ENCODE measurements at regions not wholly inside any gene's neighbourhood (a gene's known extent, or its start where the extent isn't known, plus 50 kb on each side); places are given as distances from the start of the nearest gene placed in this dataset.
A peak's percentile ranks its signal among the peaks of the same experiment; 100 is the strongest.
"Not testable (repeated sequence)": the region's sequence is repeated elsewhere in the genome, so short reads cannot be mapped to it uniquely, and the experiment has no call there.

DNA sequence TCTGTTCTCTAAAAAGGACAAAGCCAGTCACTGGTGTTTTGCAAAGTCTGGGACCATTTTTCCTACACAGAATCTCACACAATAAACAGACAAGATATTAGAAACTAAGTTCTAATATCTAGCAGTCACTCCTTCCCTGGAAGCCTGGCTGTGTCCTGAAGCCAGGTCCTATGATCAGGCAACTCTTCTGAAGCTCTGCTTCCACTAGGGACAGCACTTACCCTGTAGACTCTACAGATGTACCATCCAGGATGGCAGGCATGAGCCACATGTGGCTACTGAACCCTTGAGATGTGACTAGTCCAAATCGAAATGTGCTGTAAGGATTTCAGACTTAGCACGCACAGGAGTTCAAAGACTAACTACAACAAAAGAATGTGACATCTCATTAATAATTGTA is 130.1 kb upstream of the NBPF26 start:
- H2AFZ ChIP-seq (ENCODE audit: low read depth, low read length); in situ Hi-C loops (cut with MboI); H3K9ac ChIP-seq (ENCODE audit: insufficient read depth in 1 of 2, low read depth in 2 of 2, low read length in 2 of 2); CTCF ChIA-PET (ENCODE audit: low intra/inter-chr PET ratio); H3K79me2 ChIP-seq (ENCODE audit: control insufficient read depth, insufficient read depth, low read length); POLR2A ChIA-PET; H3K4me2 ChIP-seq (ENCODE audit: insufficient read depth, low read length); H3K27me3 ChIP-seq (ENCODE audit: control insufficient read depth in 2 of 2, insufficient read depth in 2 of 2, low read length in 2 of 2); DNase-seq (ENCODE audit: extremely low read depth in 1 of 4, low spot score in 3 of 4); H3K4me1 ChIP-seq (replicated peaks in 1 of 2; ENCODE audit: control insufficient read depth in 2 of 2, insufficient read depth in 2 of 2, low read length in 2 of 2); H3K9me1 ChIP-seq (ENCODE audit: control insufficient read depth, insufficient read depth, low read length); H3K9me3 ChIP-seq (replicated peaks; ENCODE audit: control insufficient read depth, insufficient read depth, low read depth, low read length); H3K36me3 ChIP-seq (ENCODE audit: control insufficient read depth, insufficient read depth, low read length); FAIRE-seq; H3K27ac ChIP-seq (ENCODE audit: extremely low read depth, low read depth, low read length); BruUV-seq (replicated peaks); H3K4me3 ChIP-seq; intact Hi-C loops (cut with micrococcal nuclease); H4K20me1 ChIP-seq (replicated peaks; ENCODE audit: control insufficient read depth, insufficient read depth, low read length): not testable (repeated sequence)
- ATAC-seq = peak; percentile 59
- no CpG with 5 or more reads among the region's 2 CpGs for WGBS (ENCODE audit: insufficient coverage, low coverage, missing lambda C conversion rate)

DNA sequence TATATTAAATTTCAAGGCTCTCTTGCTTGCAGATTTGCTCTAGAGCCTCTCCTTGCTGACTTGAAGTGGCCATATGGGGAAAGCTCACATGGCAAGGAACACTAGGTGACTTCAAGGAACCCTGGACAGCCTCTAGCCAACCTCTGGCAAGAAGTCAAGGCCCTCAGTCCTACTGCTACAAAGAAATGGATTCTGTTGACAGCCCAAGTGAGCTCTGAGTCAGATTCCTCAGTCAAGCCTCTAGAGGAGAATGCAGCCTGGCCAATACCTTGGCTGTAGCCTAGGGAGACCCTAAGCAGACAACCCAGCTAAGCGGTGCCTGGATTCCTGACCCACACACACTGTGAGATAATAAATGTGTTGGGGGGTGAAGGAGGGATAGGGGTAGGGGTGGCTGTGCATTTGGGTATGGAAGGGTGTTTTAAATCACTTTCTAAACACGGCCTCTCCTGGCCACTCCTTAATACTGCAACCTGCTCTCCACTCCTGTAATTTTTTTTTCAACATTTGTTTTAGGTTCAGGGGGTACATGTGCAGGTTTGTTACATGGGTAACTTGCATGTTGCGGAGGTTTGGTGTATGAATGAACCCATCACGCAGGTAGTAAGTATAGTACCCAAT is 125.3 kb upstream of the NBPF26 start:
- intact Hi-C loops (cut with micrococcal nuclease); in situ Hi-C loops (cut with MboI); H3K27me3 ChIP-seq (ENCODE audit: control insufficient read depth in 2 of 2, insufficient read depth in 2 of 2, low read length in 2 of 2); BruUV-seq (replicated peaks); H3K4me2 ChIP-seq (ENCODE audit: insufficient read depth, low read length); H3K9me1 ChIP-seq (ENCODE audit: control insufficient read depth, insufficient read depth, low read length); H3K36me3 ChIP-seq (ENCODE audit: control insufficient read depth, insufficient read depth, low read length); H3K4me3 ChIP-seq; H4K20me1 ChIP-seq (replicated peaks; ENCODE audit: control insufficient read depth, insufficient read depth, low read length); POLR2A ChIA-PET; H2AFZ ChIP-seq (ENCODE audit: low read depth, low read length); FAIRE-seq; H3K9ac ChIP-seq (ENCODE audit: insufficient read depth in 1 of 2, low read depth in 2 of 2, low read length in 2 of 2); H3K9me3 ChIP-seq (replicated peaks; ENCODE audit: control insufficient read depth, insufficient read depth, low read depth, low read length); H3K27ac ChIP-seq (ENCODE audit: extremely low read depth, low read depth, low read length); DNase-seq (ENCODE audit: extremely low read depth in 1 of 4, low spot score in 3 of 4); H3K4me1 ChIP-seq (replicated peaks in 1 of 2; ENCODE audit: control insufficient read depth in 2 of 2, insufficient read depth in 2 of 2, low read length in 2 of 2); H3K79me2 ChIP-seq (ENCODE audit: control insufficient read depth, insufficient read depth, low read length); CTCF ChIA-PET (ENCODE audit: low intra/inter-chr PET ratio): not testable (repeated sequence)
- ATAC-seq = peak; percentile 74
- no CpG with 5 or more reads among the region's 4 CpGs for WGBS (ENCODE audit: insufficient coverage, low coverage, missing lambda C conversion rate)

DNA sequence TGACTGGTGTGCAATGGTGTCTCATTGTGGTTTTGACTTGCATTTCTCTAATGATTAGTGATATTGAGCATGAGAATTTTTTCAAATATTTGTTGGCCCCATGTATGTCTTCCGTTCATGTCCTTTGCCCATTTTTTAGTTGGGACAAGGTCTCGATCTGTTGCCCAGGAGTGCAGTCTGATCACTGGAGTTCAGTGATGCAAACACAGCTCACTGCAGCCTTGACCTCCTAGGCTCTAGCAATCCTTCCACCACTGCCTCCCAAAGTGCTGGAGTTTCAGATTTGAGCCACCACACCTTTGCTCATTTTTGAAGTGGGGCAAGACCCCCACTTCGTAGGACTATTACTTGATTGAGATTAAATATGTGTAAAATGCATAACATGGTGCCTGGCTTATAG is 124.2 kb upstream of the NBPF26 start:
- H4K20me1 ChIP-seq (replicated peaks; ENCODE audit: control insufficient read depth, insufficient read depth, low read length); BruUV-seq (replicated peaks); CTCF ChIA-PET (ENCODE audit: low intra/inter-chr PET ratio); H3K79me2 ChIP-seq (ENCODE audit: control insufficient read depth, insufficient read depth, low read length); H3K27ac ChIP-seq (ENCODE audit: extremely low read depth, low read depth, low read length); H3K9ac ChIP-seq (ENCODE audit: insufficient read depth in 1 of 2, low read depth in 2 of 2, low read length in 2 of 2); DNase-seq (ENCODE audit: extremely low read depth in 1 of 4, low spot score in 3 of 4); H3K27me3 ChIP-seq (ENCODE audit: control insufficient read depth in 2 of 2, insufficient read depth in 2 of 2, low read length in 2 of 2); in situ Hi-C loops (cut with MboI); H3K9me1 ChIP-seq (ENCODE audit: control insufficient read depth, insufficient read depth, low read length); H3K36me3 ChIP-seq (ENCODE audit: control insufficient read depth, insufficient read depth, low read length); intact Hi-C loops (cut with micrococcal nuclease); H3K4me2 ChIP-seq (ENCODE audit: insufficient read depth, low read length); ATAC-seq; POLR2A ChIA-PET; H3K4me1 ChIP-seq (replicated peaks in 1 of 2; ENCODE audit: control insufficient read depth in 2 of 2, insufficient read depth in 2 of 2, low read length in 2 of 2); H3K9me3 ChIP-seq (replicated peaks; ENCODE audit: control insufficient read depth, insufficient read depth, low read depth, low read length); H2AFZ ChIP-seq (ENCODE audit: low read depth, low read length); FAIRE-seq; H3K4me3 ChIP-seq: not testable (repeated sequence)
- no CpG with 5 or more reads among the region's 3 CpGs for WGBS (ENCODE audit: insufficient coverage, low coverage, missing lambda C conversion rate)

DNA sequence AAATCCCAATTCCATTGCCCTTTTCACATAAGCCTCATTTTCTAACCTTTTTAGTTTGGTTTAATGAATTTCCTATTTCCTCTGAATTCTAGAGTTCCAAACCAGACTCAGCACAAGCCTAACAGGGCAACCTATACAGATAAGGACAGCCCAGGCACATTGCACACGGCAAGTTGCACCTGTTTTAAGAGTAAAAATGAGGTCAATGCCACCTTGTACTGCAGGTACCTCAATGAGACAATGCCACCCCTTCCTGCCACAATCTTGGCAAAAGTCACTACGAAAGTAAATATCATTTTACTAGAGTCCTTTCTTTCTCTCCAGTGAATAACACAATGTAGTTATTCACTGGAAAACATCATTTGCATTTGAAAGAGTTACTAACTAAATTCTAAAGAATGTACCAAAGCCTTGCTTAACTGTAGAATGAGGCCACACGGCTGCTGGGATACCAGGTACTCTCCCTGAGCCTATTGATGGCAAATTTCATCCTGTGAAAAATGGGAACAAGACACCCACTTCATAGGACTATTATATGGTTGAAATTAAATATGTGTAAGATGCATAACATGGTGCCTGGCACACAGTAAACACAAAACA is 123.2 kb upstream of the NBPF26 start:
- H3K27me3 ChIP-seq (ENCODE audit: control insufficient read depth in 2 of 2, insufficient read depth in 2 of 2, low read length in 2 of 2); intact Hi-C loops (cut with micrococcal nuclease); in situ Hi-C loops (cut with MboI); H3K9me3 ChIP-seq (replicated peaks; ENCODE audit: control insufficient read depth, insufficient read depth, low read depth, low read length); H3K79me2 ChIP-seq (ENCODE audit: control insufficient read depth, insufficient read depth, low read length); H3K36me3 ChIP-seq (ENCODE audit: control insufficient read depth, insufficient read depth, low read length); DNase-seq (ENCODE audit: extremely low read depth in 1 of 4, low spot score in 3 of 4); H3K9me1 ChIP-seq (ENCODE audit: control insufficient read depth, insufficient read depth, low read length); CTCF ChIA-PET (ENCODE audit: low intra/inter-chr PET ratio); H3K27ac ChIP-seq (ENCODE audit: extremely low read depth, low read depth, low read length); H2AFZ ChIP-seq (ENCODE audit: low read depth, low read length); ATAC-seq; BruUV-seq (replicated peaks); POLR2A ChIA-PET; H4K20me1 ChIP-seq (replicated peaks; ENCODE audit: control insufficient read depth, insufficient read depth, low read length); H3K9ac ChIP-seq (ENCODE audit: insufficient read depth in 1 of 2, low read depth in 2 of 2, low read length in 2 of 2); H3K4me1 ChIP-seq (replicated peaks in 1 of 2; ENCODE audit: control insufficient read depth in 2 of 2, insufficient read depth in 2 of 2, low read length in 2 of 2); H3K4me3 ChIP-seq; H3K4me2 ChIP-seq (ENCODE audit: insufficient read depth, low read length); FAIRE-seq: not testable (repeated sequence)
- WGBS (ENCODE audit: insufficient coverage, low coverage, missing lambda C conversion rate) = no CpG with 5 or more reads among the region's 3 CpGs

Data from K562 (cell line).